ENCODE measurements at regions not wholly inside any gene's neighbourhood (a gene's known extent, or its start where the extent isn't known, plus 50 kb on each side); places are given as distances from the start of the nearest gene placed in this dataset.

DNA sequence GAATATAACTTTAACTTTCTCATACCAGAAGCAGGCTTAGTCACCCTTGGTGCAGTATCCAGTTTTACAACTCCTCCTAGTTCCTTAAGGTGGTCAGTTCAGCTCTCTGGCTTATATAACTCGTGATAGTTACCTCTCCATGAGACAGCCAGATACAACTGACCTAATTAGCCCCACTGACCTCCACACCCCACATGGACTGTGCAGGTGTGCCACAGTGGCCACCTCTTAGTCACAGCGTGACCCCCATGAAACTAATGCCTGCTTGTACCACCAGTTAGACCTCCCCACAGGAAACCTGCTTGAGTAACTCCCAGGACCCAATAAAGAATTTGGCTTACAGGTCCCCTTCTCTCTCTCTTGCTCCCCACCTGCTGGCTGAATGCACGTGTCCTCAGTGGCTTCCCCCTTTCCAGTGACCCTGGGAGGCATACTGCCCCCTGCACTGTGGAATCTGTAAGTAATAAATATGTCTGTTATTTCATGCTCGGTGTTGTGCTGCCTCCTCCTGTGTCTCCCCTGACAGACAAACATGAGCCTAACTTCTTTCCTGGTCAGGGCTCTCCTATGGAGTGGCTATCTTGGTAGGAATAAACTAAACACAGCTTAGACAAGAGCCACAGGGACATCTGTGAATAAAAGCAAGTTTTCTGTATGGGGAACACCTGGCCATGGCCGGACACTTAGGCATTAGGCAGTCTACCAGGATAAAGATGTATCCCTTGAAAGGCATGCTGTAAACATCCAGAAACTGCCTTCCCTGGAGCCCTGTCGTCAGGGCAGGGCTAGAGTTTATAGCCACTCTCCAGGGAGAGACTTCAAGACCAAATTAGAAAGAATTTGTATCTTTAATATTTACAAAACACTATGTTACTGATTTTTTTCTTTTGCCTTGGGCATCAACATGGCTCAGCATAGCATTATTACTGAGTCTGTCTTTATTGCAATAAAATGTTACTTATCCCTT is 209.7 kb upstream of the BOD1L1 start:
- H3F3A ChIP-seq (ENCODE audit: low read length, unreplicated experiment): no peaks in the 10 kb centered on the region
- H4K20me1 ChIP-seq (ENCODE audit: low read length): no peaks in the 10 kb centered on the region
- intact Hi-C loops (cut with micrococcal nuclease): no loop called here
- TF ChIP-seq EZH2 (IDR thresholded peaks at IDR 0.05; ENCODE audit: low read length, unreplicated experiment) (no peak), EZH2phosphoT487 (IDR thresholded peaks at IDR 0.05; ENCODE audit: borderline replicate concordance, low read length) (no peak)
- TF ChIP-seq, protein P1, sequence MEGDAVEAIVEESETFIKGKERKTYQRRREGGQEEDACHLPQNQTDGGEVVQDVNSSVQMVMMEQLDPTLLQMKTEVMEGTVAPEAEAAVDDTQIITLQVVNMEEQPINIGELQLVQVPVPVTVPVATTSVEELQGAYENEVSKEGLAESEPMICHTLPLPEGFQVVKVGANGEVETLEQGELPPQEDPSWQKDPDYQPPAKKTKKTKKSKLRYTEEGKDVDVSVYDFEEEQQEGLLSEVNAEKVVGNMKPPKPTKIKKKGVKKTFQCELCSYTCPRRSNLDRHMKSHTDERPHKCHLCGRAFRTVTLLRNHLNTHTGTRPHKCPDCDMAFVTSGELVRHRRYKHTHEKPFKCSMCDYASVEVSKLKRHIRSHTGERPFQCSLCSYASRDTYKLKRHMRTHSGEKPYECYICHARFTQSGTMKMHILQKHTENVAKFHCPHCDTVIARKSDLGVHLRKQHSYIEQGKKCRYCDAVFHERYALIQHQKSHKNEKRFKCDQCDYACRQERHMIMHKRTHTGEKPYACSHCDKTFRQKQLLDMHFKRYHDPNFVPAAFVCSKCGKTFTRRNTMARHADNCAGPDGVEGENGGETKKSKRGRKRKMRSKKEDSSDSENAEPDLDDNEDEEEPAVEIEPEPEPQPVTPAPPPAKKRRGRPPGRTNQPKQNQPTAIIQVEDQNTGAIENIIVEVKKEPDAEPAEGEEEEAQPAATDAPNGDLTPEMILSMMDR (conservative IDR thresholded peaks at IDR 0.05; ENCODE audit: low read depth, low read length): no peak
- H3K4me2 ChIP-seq (ENCODE audit: low read length): no peak overlapping the region
- DNase-seq (peak; percentile 13), ATAC-seq (no peak)
- BruUV-seq (replicated peaks): no TSS peak
- POLR2A ChIA-PET (ENCODE audit: unreplicated experiment): no interaction called here
- H3K9me2 ChIP-seq (replicated peaks; ENCODE audit: low read length): no peaks in the 10 kb centered on the region
- no peaks in the 10 kb centered on the region for H3K79me2 ChIP-seq (ENCODE audit: low read length)
- H3K9me3 ChIP-seq (ENCODE audit: low read length): no peaks in the 10 kb centered on the region
- CTCF ChIA-PET: no interaction called here
- H3K4me3 ChIP-seq (ENCODE audit: low read length): no peak overlapping the region
- H3K4me1 ChIP-seq (ENCODE audit: insufficient read depth, low read length): peaks cover 11% of the 10 kb centered on the region; the same call in 1 of the 2 replicates
- H3K9ac ChIP-seq (ENCODE audit: low read length): no peak overlapping the region
- H3K27me3 ChIP-seq (ENCODE audit: low read length): no peaks in the 10 kb centered on the region
- H2AFZ ChIP-seq (ENCODE audit: low read length): no peak overlapping the region
- H3K27ac ChIP-seq (ENCODE audit: low read length): no peak overlapping the region
- no peaks in the 10 kb centered on the region for H3K36me3 ChIP-seq (ENCODE audit: low read depth, low read length)

DNA sequence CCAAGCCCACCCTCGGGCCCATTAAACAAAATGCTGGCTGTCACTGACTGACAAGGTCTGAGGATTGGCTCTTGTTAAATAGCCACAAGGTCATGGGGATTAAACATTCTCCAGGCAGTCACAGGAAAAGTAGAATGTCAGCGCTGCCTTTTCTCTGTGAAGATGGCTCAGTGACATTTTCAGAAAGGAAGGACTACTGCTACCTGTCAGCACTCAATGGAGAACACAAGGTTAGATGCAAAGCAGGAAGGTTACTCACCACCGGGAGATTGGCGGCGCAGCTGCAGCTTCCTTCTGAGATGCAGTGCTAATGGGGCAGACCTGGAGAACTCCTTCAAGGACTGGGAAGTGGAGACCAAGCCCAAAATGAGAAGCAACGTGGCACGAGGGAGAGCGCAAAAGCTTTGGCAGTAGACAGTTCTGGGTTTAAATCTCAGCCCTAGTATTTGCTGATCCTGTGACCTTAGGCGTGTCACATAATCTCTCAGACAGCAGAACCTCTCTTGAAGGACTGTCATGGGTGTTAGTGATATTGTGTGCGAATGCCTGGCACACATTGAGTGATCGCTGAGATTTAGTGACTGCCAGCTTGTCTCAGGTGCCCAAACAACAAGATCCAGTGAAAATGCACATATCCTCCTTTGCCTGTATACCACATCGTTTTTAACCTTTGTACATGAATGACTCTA is 213.1 kb upstream of the BOD1L1 start:
- no TSS peak for BruUV-seq (replicated peaks)
- no peaks in the 10 kb centered on the region for H3K27me3 ChIP-seq (ENCODE audit: low read length)
- TF ChIP-seq, protein P1 (conservative IDR thresholded peaks at IDR 0.05; ENCODE audit: low read depth, low read length): no peak
- TF ChIP-seq EZH2phosphoT487 (IDR thresholded peaks at IDR 0.05; ENCODE audit: borderline replicate concordance, low read length) (no peak), EZH2 (IDR thresholded peaks at IDR 0.05; ENCODE audit: low read length, unreplicated experiment) (no peak)
- H3K9me2 ChIP-seq (replicated peaks; ENCODE audit: low read length): no peaks in the 10 kb centered on the region
- POLR2A ChIA-PET (ENCODE audit: unreplicated experiment): no interaction called here
- H3K27ac ChIP-seq (ENCODE audit: low read length): no peak overlapping the region
- 0 out of 2 replicates have a peak overlapping the region, but pooled peaks have one; percentile 5 for H3K4me2 ChIP-seq (ENCODE audit: low read length)
- ATAC-seq (peak; percentile 56), DNase-seq (no peak)
- no peak overlapping the region for H3K9ac ChIP-seq (ENCODE audit: low read length)
- no peaks in the 10 kb centered on the region for H4K20me1 ChIP-seq (ENCODE audit: low read length)
- no peaks in the 10 kb centered on the region for H3K79me2 ChIP-seq (ENCODE audit: low read length)
- H3K4me3 ChIP-seq (ENCODE audit: low read length): no peak overlapping the region
- CTCF ChIA-PET: interaction anchor here (0.6 kb wide), 1 partner anchor 23 kb away, joined by 3 read pairs; no protein-coding TSS in a partner anchor
- peak overlapping the region; percentile 16 for H2AFZ ChIP-seq (ENCODE audit: low read length)
- H3F3A ChIP-seq (ENCODE audit: low read length, unreplicated experiment): no peaks in the 10 kb centered on the region
- H3K4me1 ChIP-seq (ENCODE audit: insufficient read depth, low read length): peaks cover 11% of the 10 kb centered on the region; the same call in 1 of the 2 replicates
- H3K9me3 ChIP-seq (ENCODE audit: low read length): no peaks in the 10 kb centered on the region
- intact Hi-C loops (cut with micrococcal nuclease): no loop called here
- no peaks in the 10 kb centered on the region for H3K36me3 ChIP-seq (ENCODE audit: low read depth, low read length)
